GM12878 (cell line): ENCODE measurements at regions not wholly inside any gene's neighbourhood (a gene's known extent, or its start where the extent isn't known, plus 50 kb on each side); places are given as distances from the start of the nearest gene placed in this dataset.

Experiments
- ATAC-seq: fragments of 200-7000 bp; cut with Tn5 transposase; 3 replicates; pipeline ENCODE4 v1.9.1; 2020; ENCODE audit warnings: mild to moderate bottlenecking, moderate library complexity
- BruUV-seq: library from RNA; stranded (reverse); fragments of 400-500 nt; replicated peaks from 2 replicates; lab custom pipeline; 2021; lab: Mats Ljungman, UMichigan
- CTCF ChIA-PET: fragments of 300-600 bp; sonication (Branson Sonifier 250); formaldehyde crosslinking; extraction: SDS; loops from one replicate; lab custom pipeline; 2021; ENCODE audit warnings: inconsistent platforms; lab: Yijun Ruan, JAX
- POLR2A ChIA-PET: fragments of 350-600 bp; formaldehyde crosslinking; extraction: SDS; loops from one replicate; lab custom pipeline; 2021; ENCODE audit warnings: inconsistent platforms; lab: Charles Lee
- RAD21 ChIA-PET: fragments of 300-600 bp; sonication (Branson Sonifier 250); formaldehyde crosslinking; loops from one replicate; lab custom pipeline; 2023; ENCODE audit warnings: antibody characterized with exemption; ENCODE audit not compliant: unreplicated experiment; lab: Charles Lee
- SMC1A ChIA-PET: fragments of 300-600 bp; sonication (Branson Sonifier 250); formaldehyde crosslinking; loops from one replicate; lab custom pipeline; 2023; ENCODE audit not compliant: unreplicated experiment, uncharacterized antibody; lab: Charles Lee
- DNase-seq: peaks from one replicate; pipeline ENCODE4 v3.0.0-alpha.2; 2011; ENCODE audit warnings: low read depth, low spot score
- FAIRE-seq: peaks from 3 replicates; lab custom pipeline; 2011; peaks lifted over from hg19 to GRCh38; lab: Jason Lieb, UNC
- H2AFZ ChIP-seq: 2 replicates; pipeline ENCODE4 v1.6.0; 2011; ENCODE audit warnings: low read depth, low read length, control low read depth; ENCODE audit not compliant: control insufficient read depth
- H3K27ac ChIP-seq: 2 replicates; pipeline ENCODE4 v1.5.1; 2011; ENCODE audit warnings: control low read depth; ENCODE audit not compliant: control insufficient read depth, insufficient read depth
- H3K27me3 ChIP-seq, 2 experiments: replicated peaks in 1 of 2; 2 replicates each; pipeline versions ENCODE4 v1.6.0 to v1.6.1; 2011; ENCODE audit warnings: low read length in 1 of 2; ENCODE audit not compliant: control insufficient read depth in 2 of 2, insufficient read depth in 2 of 2
- H3K36me3 ChIP-seq, 2 experiments: 2 replicates each; pipeline ENCODE4 v1.5.1; 2011; ENCODE audit warnings: low read length in 1 of 2; ENCODE audit not compliant: control insufficient read depth in 2 of 2, insufficient read depth in 2 of 2
- H3K4me1 ChIP-seq: 2 replicates; pipeline ENCODE4 v1.6.1; 2011; ENCODE audit warnings: mild to moderate bottlenecking, low read length, moderate library complexity, mixed read lengths; ENCODE audit not compliant: control insufficient read depth, insufficient read depth
- H3K4me2 ChIP-seq: 2 replicates; pipeline ENCODE4 v1.6.0; 2011; ENCODE audit warnings: control low read depth; ENCODE audit not compliant: control insufficient read depth, insufficient read depth
- H3K4me3 ChIP-seq: fragments of 200-600 bp; sonication (generic); 2 replicates; pipeline ENCODE4 v1.5.1; 2016
- H3K79me2 ChIP-seq: 2 replicates; pipeline ENCODE4 v1.6.0; 2011; ENCODE audit warnings: low read length; ENCODE audit not compliant: control insufficient read depth, insufficient read depth
- H3K9ac ChIP-seq: 2 replicates; pipeline ENCODE4 v1.8.0; 2011; ENCODE audit warnings: low read length, control low read depth, mixed read lengths; ENCODE audit not compliant: control insufficient read depth, insufficient read depth
- H3K9me3 ChIP-seq: replicated peaks from 3 replicates; pipeline ENCODE4 v1.5.1; 2011; ENCODE audit warnings: mild to moderate bottlenecking, low read length; ENCODE audit not compliant: control insufficient read depth, insufficient read depth
- H4K20me1 ChIP-seq: 2 replicates; pipeline ENCODE4 v1.6.0; 2011; ENCODE audit not compliant: control insufficient read depth, insufficient read depth
- BCL11A ChIP-seq: IDR thresholded peaks from 2 replicates; pipeline ENCODE4 v1.6.1; 2011; ENCODE audit warnings: low read depth, low read length
- CREM ChIP-seq: IDR thresholded peaks from 2 replicates; pipeline ENCODE4 v1.6.1; 2014; ENCODE audit warnings: antibody characterized with exemption, low read depth
- EP300 ChIP-seq, 2 experiments: fragments of 150-350 bp in 1 of 2; IDR thresholded peaks; 2 replicates each; pipeline ENCODE4 v1.6.1; 2011 to 2012; ENCODE audit warnings: low read depth in 2 of 2, low read length in 2 of 2, borderline replicate concordance in 1 of 2, improper control_type of control experiment in 1 of 2, inconsistent platforms in 1 of 2; ENCODE audit not compliant: control insufficient read depth in 1 of 2
- HDAC6 ChIP-seq: fragments of 200-600 bp; sonication (generic); IDR thresholded peaks from one replicate; pipeline ENCODE4 v1.8.0; 2017; ENCODE audit warnings: antibody characterized with exemption; ENCODE audit not compliant: unreplicated experiment
- IRF4 ChIP-seq: IDR thresholded peaks from 2 replicates; pipeline ENCODE4 v1.6.1; 2011; ENCODE audit warnings: low read depth, low read length
- KDM1A ChIP-seq: fragments of 200-600 bp; sonication (generic); IDR thresholded peaks from 2 replicates; pipeline ENCODE4 v1.6.1; 2016; ENCODE audit warnings: borderline replicate concordance
- MTA2 ChIP-seq: fragments of 450-650 bp; IDR thresholded peaks from 2 replicates; pipeline ENCODE4 v1.6.1; 2016; ENCODE audit warnings: low read depth, mild to moderate bottlenecking, moderate library complexity
- MYB ChIP-seq: fragments of 150-350 bp; IDR thresholded peaks from 2 replicates; pipeline ENCODE4 v1.6.1; 2014; ENCODE audit warnings: mild to moderate bottlenecking, low read depth, low read length, borderline replicate concordance
- NR2C2 ChIP-seq: IDR thresholded peaks from 2 replicates; pipeline ENCODE4 v1.6.1; 2011; ENCODE audit warnings: borderline replicate concordance, low read depth; ENCODE audit not compliant: control insufficient read depth, insufficient read length
- NRF1 ChIP-seq: conservative IDR thresholded peaks from 2 replicates; pipeline ENCODE4 v1.6.1; 2011; ENCODE audit warnings: mild to moderate bottlenecking, low read depth, low read length, improper control_type of control experiment
- POLR2AphosphoS5 ChIP-seq: IDR thresholded peaks from 2 replicates; pipeline ENCODE4 v1.6.1; 2011; ENCODE audit warnings: mild to moderate bottlenecking, low read length, inconsistent platforms
- SIN3A ChIP-seq: IDR thresholded peaks from 2 replicates; pipeline ENCODE4 v1.6.1; 2012; ENCODE audit warnings: low read depth, low read length, improper control_type of control experiment
- SMAD1 ChIP-seq: fragments of 450-650 bp; IDR thresholded peaks from 2 replicates; pipeline ENCODE4 v1.6.1; 2018; ENCODE audit warnings: mild to moderate bottlenecking, low read depth; ENCODE audit not compliant: partially characterized antibody
- SMC3 ChIP-seq: IDR thresholded peaks from 2 replicates; pipeline ENCODE4 v1.6.1; 2011; ENCODE audit warnings: low read length, improper control_type of control experiment, borderline replicate concordance
- SPI1 ChIP-seq: IDR thresholded peaks from 2 replicates; pipeline ENCODE4 v1.6.1; 2011; ENCODE audit warnings: low read depth, mild to moderate bottlenecking, low read length, moderate library complexity, borderline replicate concordance; ENCODE audit not compliant: insufficient read depth
- SREBF1 ChIP-seq: IDR thresholded peaks from 2 replicates; pipeline ENCODE4 v1.6.1; 2012; ENCODE audit warnings: mild to moderate bottlenecking, low read length
- STAT3 ChIP-seq: IDR thresholded peaks from 2 replicates; pipeline ENCODE4 v1.6.1; 2011; ENCODE audit warnings: low read depth, low read length, improper control_type of control experiment
- TBL1XR1 ChIP-seq: IDR thresholded peaks from 2 replicates; pipeline ENCODE4 v1.6.1; 2012; ENCODE audit warnings: low read depth, low read length, improper control_type of control experiment
- ZNF207 ChIP-seq: fragments of 450-650 bp; IDR thresholded peaks from 2 replicates; pipeline ENCODE4 v1.6.1; 2014; ENCODE audit warnings: antibody characterized with exemption, mild to moderate bottlenecking, borderline replicate concordance
- WGBS: methylation state at CpG from one replicate; pipeline ENCODE4 v1.1.6; 2016; ENCODE audit warnings: low lambda C conversion rate; ENCODE audit not compliant: insufficient replicate concordance, insufficient coverage; ENCODE audit errors: missing lambda C conversion rate; 5-methylcytosine and 5-hydroxymethylcytosine counted together
- in situ Hi-C: fragments of 300-500 bp; cut with MboI; formaldehyde crosslinking; loops from 9 replicates; pipeline ENCODE4 v1.14.3; 2018; ENCODE audit warnings: mixed read lengths
- intact Hi-C: fragments of 100-400 bp; cut with micrococcal nuclease; formaldehyde crosslinking; loops from one replicate; pipeline ENCODE4 v1.14.2; 2022; ENCODE audit not compliant: unreplicated experiment
- TF ChIP-seq, protein P1 (sequence below): IDR thresholded peaks from 2 replicates; pipeline ENCODE4 v1.6.1; 2012; ENCODE audit warnings: low read depth, low read length, improper control_type of control experiment
- TF ChIP-seq, protein P2 (sequence below): fragments of 450-650 bp; IDR thresholded peaks from 2 replicates; pipeline ENCODE4 v1.6.1; 2017; ENCODE audit warnings: mild to moderate bottlenecking, low read depth, inconsistent platforms; ENCODE audit not compliant: poor library complexity, severe bottlenecking

DNA sequence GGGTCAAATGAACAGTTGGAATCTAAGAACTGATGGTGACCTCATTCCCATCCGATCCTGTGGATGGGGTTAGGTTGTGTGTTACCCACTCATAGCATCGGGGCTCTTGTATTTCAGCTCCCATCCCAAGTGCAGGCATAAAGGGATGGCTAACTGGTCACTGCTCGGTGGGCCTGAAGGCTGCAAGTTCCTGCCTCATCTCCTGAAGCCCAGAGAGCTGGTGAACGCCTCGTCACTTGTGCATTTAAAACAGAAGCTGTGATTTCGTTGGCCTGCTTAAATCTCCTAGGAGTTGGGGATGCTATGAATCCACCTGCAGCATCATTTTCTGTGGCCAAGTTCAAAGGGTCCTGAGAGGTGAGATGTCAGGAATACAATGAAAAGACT lies 477.0 kb downstream of the TBC1D22A start (continued):
- TF ChIP-seq SMAD1 (no peak), SREBF1 (no peak), ZNF207 (no peak), IRF4 (no peak), SMC3 (no peak), HDAC6 (no peak), NRF1 (no peak), TBL1XR1 (no peak), NR2C2 (no peak), CREM (no peak)
- TF ChIP-seq, protein P1, sequence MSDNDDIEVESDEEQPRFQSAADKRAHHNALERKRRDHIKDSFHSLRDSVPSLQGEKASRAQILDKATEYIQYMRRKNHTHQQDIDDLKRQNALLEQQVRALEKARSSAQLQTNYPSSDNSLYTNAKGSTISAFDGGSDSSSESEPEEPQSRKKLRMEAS, result no peak

DNA sequence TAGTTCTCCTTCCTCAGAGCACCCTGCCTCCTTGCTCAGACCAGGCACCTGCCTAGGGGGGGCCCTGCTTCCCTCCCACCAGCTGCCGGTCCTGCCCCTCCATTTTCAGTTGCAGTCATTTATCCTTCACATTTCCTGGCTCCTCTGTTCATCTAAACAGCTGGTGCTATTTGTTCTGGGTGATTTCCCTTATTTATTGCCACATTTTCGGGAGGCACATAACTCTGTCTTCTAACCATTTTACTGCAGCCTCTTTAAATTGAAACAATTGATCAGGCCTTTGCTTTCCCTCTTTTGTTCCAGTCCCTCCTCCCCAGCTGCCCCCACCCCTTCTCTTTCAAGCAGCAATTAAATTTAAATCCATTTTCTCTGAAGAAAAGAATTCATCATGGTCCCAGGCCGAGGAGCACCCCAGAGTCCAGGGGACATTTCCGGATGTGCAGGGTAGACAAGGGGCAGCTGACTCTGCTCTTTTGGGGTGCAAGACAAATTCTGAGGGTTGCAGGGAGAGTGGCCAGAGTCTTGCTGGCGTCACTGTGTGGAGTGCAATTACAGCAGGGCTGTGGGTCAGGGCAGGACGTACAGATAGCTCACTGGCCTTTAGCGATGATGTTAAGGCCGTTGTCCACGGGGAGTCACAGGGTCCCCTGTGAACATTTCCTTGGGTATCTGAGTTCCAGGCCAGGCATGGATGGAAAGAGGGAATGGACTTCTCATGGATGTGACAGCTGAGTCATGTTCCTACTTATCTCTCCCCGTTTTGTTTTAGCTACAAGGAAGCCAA lies 476.4 kb downstream of the TBC1D22A start:
- ATAC-seq, result no peak
- Histone ChIP-seq H3K9ac (no peak overlapping the region), H3K4me3 (no peak overlapping the region), H3K9me3 (no peaks in the 10 kb centered on the region), H3K27me3 (no peaks in the 10 kb centered on the region), H3K4me2 (no peak overlapping the region), H3K79me2 (no peaks in the 10 kb centered on the region), H3K36me3 (no peaks in the 10 kb centered on the region), H2AFZ (no peak overlapping the region), H3K4me1 (no peaks in the 10 kb centered on the region), H3K27ac (no peak overlapping the region), H4K20me1 (no peaks in the 10 kb centered on the region)
- 21% methylated on average over 10 of the region's 10 CpGs for WGBS
- ChIA-PET POLR2A (no interaction called here), RAD21 (no interaction called here), CTCF (no interaction called here), SMC1A (no interaction called here)
- BruUV-seq, result no TSS peak
- in situ Hi-C loops (no loop called here), intact Hi-C loops (no loop called here)
- TF ChIP-seq MYB, result no peak
- TF ChIP-seq SPI1, result no peak
- no peak for TF ChIP-seq BCL11A
- no peak for TF ChIP-seq SIN3A
- TF ChIP-seq, protein P2, sequence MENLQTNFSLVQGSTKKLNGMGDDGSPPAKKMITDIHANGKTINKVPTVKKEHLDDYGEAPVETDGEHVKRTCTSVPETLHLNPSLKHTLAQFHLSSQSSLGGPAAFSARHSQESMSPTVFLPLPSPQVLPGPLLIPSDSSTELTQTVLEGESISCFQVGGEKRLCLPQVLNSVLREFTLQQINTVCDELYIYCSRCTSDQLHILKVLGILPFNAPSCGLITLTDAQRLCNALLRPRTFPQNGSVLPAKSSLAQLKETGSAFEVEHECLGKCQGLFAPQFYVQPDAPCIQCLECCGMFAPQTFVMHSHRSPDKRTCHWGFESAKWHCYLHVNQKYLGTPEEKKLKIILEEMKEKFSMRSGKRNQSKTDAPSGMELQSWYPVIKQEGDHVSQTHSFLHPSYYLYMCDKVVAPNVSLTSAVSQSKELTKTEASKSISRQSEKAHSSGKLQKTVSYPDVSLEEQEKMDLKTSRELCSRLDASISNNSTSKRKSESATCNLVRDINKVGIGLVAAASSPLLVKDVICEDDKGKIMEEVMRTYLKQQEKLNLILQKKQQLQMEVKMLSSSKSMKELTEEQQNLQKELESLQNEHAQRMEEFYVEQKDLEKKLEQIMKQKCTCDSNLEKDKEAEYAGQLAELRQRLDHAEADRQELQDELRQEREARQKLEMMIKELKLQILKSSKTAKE, result no peak
- TF ChIP-seq EP300 (IDR thresholded peaks at IDR 0.05; ENCODE audit: borderline replicate concordance in 1 of 2, control insufficient read depth in 1 of 2, low read depth in 2 of 2, low read length in 2 of 2), result no peak
- no peak for TF ChIP-seq POLR2AphosphoS5
- TF ChIP-seq MTA2, result no peak
- TF ChIP-seq STAT3, result no peak
- TF ChIP-seq NRF1, result no peak
- TF ChIP-seq TBL1XR1, result no peak
- TF ChIP-seq KDM1A, result no peak
- FAIRE-seq, result no peak
- DNase-seq, result no peak
